Right atrium auricular region (tissue), 2 donors: ENCODE measurements at regions not wholly inside any gene's neighbourhood (a gene's known extent, or its start where the extent isn't known, plus 50 kb on each side); places are given as distances from the start of the nearest gene placed in this dataset.

Experiments used
- DNase-seq: peaks from one replicate; pipeline ENCODE4 v3.0.0-alpha.2; 2019; ENCODE audit warnings: low spot score
- H3K27ac ChIP-seq, 2 donors: fragments of 200-600 bp; sonication (generic); 1 replicate in 1 of 2; 2 replicates in 1 of 2; pipeline ENCODE4 v1.5.1; 2016 to 2019
- H3K27me3 ChIP-seq, 2 donors: fragments of 200-600 bp; sonication (generic); one replicate each; pipeline versions ENCODE4 v1.5.1 to v1.6.0; 2017 to 2019
- H3K36me3 ChIP-seq: fragments of 200-600 bp; sonication (generic); one replicate; pipeline ENCODE4 v1.5.1; 2016
- H3K4me1 ChIP-seq, 2 donors: fragments of 200-600 bp; sonication (generic); one replicate each; pipeline versions ENCODE4 v1.5.1 to v1.6.0; 2017 to 2019
- H3K4me3 ChIP-seq, 2 donors: fragments of 200-600 bp; sonication (generic); 1 replicate in 1 of 2; 2 replicates in 1 of 2; pipeline ENCODE4 v1.5.1; 2017 to 2019; ENCODE audit warnings: mild to moderate bottlenecking in 1 of 2, moderate library complexity in 1 of 2
- H3K9me3 ChIP-seq, 2 donors: fragments of 200-600 bp; sonication (generic); one replicate each; pipeline ENCODE4 v1.5.1; 2019
- CTCF ChIP-seq, 2 donors: fragments of 200-600 bp; sonication (generic); IDR thresholded peaks; one replicate each; pipeline ENCODE4 v1.5.1; 2019; ENCODE audit warnings: antibody characterized with exemption in 2 of 2

DNA sequence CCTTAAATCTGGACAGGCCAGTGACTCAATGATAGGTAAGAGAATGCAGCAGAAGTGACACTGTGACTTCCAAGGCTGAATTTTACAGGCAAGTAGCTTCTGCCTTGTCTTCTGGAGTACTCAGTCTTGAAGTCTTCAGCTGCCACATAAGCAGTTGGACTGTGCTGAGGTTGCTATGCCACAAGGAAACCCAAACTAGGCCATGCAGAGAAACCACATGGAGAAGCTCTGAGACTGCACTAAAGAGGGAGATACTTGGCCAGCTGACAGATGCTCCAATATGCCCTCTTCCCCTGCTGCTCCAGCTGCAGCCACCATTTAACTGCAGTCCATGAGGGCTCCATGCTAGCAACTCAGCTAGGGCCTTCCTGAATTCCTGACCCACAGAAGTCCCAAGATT lies 119.4 kb upstream of the GADL1 start:
- Histone ChIP-seq H3K4me1 (no peaks in the 10 kb centered on the region), H3K27me3 (no peaks in the 10 kb centered on the region), H3K9me3 (peaks cover 0 to 12% of the 10 kb centered on the region in 2 donors), H3K36me3 (no peaks in the 10 kb centered on the region), H3K4me3 (no peak overlapping the region), H3K27ac (no peak overlapping the region)
- no peak for DNase-seq
- no peak for TF ChIP-seq CTCF (IDR thresholded peaks at IDR 0.05)

DNA sequence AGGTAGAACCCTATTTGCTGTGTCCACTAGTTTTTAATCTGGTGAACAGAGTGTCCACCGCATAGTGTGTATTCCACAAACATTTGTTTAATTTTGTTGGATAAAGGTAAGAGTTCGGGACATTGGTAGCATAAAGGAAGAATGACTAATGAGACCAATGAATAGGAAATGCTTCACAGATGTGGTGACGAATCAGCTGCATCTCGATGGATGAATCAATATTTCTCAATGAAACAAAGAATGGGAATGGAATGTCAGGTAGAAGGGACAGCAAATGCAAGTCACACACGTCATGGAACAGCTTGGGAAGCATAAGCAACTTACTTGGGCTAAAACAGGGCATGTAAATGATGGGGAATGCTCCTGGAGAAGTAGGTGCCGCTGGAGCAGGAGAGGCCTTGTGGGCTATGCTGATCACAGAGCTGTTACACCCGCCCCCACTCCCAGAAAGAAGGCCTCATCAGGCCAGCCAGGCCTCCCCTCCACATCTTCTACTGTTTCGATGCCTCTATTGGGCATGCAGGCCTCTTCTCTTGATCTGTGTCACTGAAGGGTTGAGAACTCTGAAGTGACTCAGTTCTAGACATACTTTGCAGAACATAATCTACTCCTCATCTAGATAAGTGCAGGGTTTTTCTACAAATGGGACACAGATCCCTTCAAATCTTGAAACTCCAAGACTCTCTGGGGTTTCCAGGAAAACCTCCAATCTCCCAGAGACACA lies 120.0 kb upstream of the GADL1 start:
- Histone ChIP-seq H3K4me1 (no peaks in the 10 kb centered on the region), H3K36me3 (no peaks in the 10 kb centered on the region), H3K9me3 (peaks cover 0 to 12% of the 10 kb centered on the region in 2 donors), H3K27ac (no peak overlapping the region), H3K4me3 (no peak overlapping the region), H3K27me3 (no peaks in the 10 kb centered on the region)
- no peak for TF ChIP-seq CTCF (IDR thresholded peaks at IDR 0.05)
- DNase-seq = no peak

GRCh38 chr3:31016196-31016595 lies 121.7 kb upstream of the GADL1 start:
- Histone ChIP-seq H3K9me3 (peaks cover 0 to 12% of the 10 kb centered on the region in 2 donors), H3K4me3 (no peak overlapping the region), H3K36me3 (no peaks in the 10 kb centered on the region), H3K4me1 (no peaks in the 10 kb centered on the region), H3K27ac (no peak overlapping the region), H3K27me3 (no peaks in the 10 kb centered on the region)
- DNase-seq = no peak
- TF ChIP-seq CTCF (IDR thresholded peaks at IDR 0.05) = no peak

- Histone ChIP-seq H3K4me3 (no peak overlapping the region), H3K27ac (no peak overlapping the region), H3K9me3 (peaks cover 0 to 7% of the 10 kb centered on the region in 2 donors), H3K4me1 (no peaks in the 10 kb centered on the region), H3K36me3 (no peaks in the 10 kb centered on the region), H3K27me3 (no peaks in the 10 kb centered on the region)
- TF ChIP-seq CTCF (IDR thresholded peaks at IDR 0.05) = no peak
- DNase-seq = no peak
These were observed 128.3 kb upstream of the GADL1 start for GRCh38 chr3:31022716-31023115.

- H3K4me1 ChIP-seq = no peaks in the 10 kb centered on the region
- no peak for TF ChIP-seq CTCF (IDR thresholded peaks at IDR 0.05)
These were observed 131.1 kb upstream of the GADL1 start for GRCh38 chr3:31025541-31025940.

More at GRCh38 chr3:31025541-31025940, 131.1 kb upstream of the GADL1 start:
- Histone ChIP-seq H3K36me3 (no peaks in the 10 kb centered on the region), H3K27me3 (no peaks in the 10 kb centered on the region), H3K27ac (no peak overlapping the region), H3K9me3 (peaks cover 0 to 18% of the 10 kb centered on the region in 2 donors), H3K4me3 (no peak overlapping the region)
- no peak for DNase-seq
